ENCODE measurements at regions not wholly inside any gene's neighbourhood (a gene's known extent, or its start where the extent isn't known, plus 50 kb on each side); places are given as distances from the start of the nearest gene placed in this dataset.
"Not testable (repeated sequence)": the region's sequence is repeated elsewhere in the genome, so short reads cannot be mapped to it uniquely, and the experiment has no call there.

- peak; percentile 36 for DNase-seq
Measured at GRCh38 chr4:123603165-123603564, 206.6 kb downstream of the SPRY1 start.

DNA sequence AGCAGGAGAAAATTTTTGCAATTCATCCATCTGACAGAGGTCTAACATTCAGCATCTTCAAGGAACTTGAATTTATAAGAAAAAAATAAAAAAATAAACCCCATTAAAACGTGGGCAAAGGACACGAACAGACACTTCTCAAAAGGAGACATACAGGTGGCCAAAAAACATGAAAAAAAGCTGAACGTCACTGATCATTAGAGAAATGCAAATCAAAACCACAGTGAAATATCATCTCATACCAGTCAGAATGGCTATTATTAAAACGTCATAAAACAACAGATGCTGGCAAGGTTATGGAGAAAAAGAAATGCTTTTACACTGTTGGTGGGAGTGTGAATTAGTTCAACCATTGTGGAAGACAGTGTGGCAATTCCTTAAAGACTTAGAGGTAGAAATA is 209.2 kb downstream of the SPRY1 start:
- not testable (repeated sequence) for DNase-seq

GRCh38 chr4:123606336-123606735 is 209.7 kb downstream of the SPRY1 start:
- no peak for DNase-seq

DNA sequence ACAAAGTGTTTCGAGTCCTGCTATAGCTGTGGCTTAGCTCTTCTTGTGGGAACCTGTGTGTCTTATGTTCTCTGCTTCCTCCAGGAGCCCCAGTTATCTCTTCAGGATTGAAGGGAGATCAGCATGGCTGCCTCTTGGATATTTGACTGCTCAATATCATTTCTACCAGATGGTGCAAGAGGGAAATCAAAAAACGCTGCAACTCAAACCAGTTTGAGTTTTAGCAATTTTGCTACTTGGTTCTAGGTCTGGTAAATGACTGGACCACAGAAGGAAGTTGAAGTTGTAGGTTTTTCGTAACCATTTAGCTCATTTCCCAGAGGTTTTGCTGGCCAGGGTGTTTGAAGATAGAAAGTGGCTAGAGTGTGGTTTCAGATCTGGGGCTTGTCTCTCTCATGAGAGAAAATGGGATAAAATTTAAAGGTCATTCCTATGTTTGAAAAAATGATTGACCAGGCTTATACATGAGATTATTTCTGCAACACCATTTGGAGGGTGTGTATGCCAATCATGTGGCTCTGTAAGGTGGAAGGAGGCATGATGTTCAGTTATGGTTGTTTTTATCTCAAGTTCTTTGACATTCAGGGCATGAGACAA is 210.4 kb downstream of the SPRY1 start:
- DNase-seq: no peak

- DNase-seq: no peak
Measured at GRCh38 chr4:123609829-123610228, 213.2 kb downstream of the SPRY1 start.

GRCh38 chr4:123613586-123614344 is 217.2 kb downstream of the SPRY1 start:
- DNase-seq: no peak

DNA sequence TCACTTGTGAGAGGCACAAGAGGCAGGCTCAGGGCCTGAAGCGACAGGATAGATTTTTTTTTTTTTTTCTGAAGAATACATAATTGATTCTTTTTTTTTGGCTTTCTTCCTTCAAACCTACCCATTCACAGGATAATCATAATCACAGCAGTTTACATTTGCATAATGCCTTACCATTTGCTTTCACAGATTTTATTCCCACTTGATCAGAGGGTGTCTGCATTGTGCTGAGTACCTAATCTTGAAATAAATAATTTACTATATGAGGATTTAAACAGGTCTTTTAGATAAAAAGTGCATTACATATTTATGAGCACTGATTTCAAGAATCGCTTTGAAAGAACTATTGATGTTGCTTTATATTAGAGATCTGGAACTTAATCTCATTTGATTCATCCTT is 219.3 kb downstream of the SPRY1 start:
- DNase-seq: no peak

DNA sequence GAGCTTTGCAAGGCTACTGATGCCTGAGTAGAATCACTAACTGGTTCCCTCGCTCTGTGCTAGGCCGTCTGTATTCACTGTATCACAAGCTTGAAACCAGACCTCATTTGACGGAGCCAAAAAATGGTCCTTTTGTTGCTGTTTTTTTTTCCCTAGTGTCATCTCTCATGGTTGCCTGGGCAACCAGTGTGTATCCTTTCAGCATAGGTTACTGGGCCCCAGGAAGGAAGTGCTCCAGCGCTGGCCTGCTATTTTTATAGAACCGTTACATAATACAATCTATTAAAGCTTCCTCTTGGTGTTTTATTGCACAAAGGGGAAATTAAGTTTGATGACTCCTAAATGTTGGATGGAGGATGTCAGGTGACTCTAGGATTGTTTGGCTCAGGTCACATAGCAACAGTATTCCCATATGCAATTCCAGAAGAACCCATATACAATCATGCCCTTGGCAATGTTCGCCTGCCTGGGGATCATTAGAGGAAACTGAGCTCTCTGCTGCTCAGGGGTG is 220.4 kb downstream of the SPRY1 start:
- no peak for DNase-seq

DNA sequence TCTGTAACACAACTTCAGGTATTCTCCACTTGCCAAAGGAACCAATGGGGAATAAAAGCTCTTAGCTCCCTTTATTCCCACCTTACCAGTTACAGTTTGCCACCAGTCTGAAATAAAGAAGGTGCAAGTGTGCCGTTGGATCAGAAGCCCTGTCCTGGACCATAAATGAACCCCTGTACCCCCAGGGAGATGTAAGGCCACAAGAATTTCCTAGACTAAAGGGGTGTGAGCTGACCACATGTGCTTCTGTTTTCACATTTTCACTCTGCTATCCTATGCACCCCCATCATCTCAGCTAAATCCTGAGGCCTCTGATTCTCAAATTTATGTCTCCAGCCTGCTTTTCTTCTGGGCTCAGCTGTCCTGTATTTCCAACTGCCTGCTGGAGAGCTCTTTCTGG is 221.2 kb downstream of the SPRY1 start:
- DNase-seq: no peak

DNA sequence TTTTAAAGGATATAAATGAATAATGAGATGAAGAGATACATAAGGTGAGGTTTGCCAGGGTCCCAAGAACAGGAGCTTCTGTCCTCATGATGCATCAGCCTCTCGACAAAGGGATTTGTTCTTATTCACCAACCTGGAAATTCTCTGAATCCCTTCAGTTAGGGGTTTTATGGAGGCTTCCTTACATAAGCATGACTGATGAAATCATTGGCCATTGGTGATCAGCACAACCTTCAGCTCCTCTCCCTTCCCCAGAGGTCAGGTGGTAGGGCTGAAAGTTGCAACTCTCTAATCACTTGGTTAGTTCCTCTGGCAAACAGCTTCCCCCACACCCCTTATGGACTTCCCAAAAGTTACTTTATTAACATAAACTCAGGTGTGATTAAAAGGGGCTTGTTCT is 222.0 kb downstream of the SPRY1 start:
- DNase-seq: no peak

- no peak for DNase-seq
Measured at GRCh38 chr4:123619326-123619725, 222.7 kb downstream of the SPRY1 start.

GRCh38 chr4:123619895-123620294 is 223.3 kb downstream of the SPRY1 start:
- DNase-seq: no peak

DNA sequence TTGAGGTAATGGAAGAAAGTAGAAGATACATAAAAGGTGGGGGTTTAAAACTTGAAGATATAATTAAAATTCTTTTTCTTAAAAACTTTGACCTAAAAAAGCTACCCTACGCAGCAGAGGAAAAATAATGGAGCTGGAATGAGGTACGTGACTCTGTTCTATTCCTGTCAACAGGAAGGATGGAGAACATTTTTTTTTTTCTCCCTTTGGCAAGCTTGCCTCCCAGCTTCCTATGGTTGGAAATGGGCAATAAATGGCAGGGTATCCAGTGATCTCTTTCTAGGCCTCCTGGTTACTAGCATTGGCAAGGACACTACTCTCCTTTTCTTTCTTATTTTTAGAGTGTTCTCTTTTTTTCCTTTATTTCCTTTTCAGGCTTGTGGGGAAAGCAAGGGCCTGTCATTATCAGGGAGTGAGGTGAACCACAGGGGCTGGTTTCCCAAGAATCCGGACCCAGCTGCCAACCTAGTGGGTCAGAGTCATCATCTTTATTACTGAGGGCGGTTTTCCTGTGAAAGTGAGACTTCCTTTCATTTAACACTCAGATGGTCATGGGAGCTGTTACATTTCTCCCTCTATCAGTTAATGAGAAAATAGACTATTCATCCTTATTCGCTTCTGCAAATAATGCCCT is 224.6 kb downstream of the SPRY1 start:
- peak; percentile 37 for DNase-seq

DNA sequence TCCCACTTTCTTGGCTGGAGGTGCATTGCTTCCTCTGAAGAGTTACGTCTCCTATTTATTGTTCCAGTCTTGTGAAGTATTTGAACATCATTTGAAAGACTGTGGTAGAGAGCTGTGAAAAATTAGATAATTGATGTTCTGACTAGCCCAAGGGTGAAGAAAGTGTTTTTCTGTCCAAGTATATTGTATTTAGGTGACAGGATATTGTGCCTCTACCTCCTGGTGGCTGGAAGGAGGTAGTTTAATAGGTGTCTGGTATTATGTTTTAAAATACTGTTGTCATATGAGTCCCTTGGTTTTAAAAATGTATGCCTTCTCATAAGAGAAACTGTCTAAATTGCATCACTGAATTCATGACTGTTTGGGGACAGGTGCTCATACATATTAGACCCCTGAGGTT is 226.0 kb downstream of the SPRY1 start:
- DNase-seq: no peak

- no peak for DNase-seq
Measured at GRCh38 chr4:123623611-123624010, 227.0 kb downstream of the SPRY1 start.

DNA sequence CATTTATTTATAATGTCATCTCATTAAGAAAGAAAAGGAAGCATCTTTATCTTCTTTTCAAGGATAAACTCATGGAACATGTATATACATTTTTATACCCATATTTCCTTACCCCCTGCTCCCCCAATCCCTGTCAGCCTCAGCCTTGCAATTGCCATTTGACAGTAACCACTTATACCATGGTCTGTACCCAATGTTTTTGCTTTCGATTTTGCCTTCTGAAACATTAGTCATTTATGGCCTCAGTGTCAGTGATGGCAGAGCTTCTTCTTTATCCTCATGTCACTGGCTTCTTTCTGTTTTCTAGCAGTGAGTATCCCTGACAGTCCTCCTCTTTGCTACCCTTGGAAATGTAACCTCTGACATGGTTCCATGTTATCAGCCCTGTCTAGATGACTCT is 228.4 kb downstream of the SPRY1 start:
- DNase-seq: no peak

- no peak for DNase-seq
Measured at GRCh38 chr4:123628288-123628687, 231.7 kb downstream of the SPRY1 start.

DNA sequence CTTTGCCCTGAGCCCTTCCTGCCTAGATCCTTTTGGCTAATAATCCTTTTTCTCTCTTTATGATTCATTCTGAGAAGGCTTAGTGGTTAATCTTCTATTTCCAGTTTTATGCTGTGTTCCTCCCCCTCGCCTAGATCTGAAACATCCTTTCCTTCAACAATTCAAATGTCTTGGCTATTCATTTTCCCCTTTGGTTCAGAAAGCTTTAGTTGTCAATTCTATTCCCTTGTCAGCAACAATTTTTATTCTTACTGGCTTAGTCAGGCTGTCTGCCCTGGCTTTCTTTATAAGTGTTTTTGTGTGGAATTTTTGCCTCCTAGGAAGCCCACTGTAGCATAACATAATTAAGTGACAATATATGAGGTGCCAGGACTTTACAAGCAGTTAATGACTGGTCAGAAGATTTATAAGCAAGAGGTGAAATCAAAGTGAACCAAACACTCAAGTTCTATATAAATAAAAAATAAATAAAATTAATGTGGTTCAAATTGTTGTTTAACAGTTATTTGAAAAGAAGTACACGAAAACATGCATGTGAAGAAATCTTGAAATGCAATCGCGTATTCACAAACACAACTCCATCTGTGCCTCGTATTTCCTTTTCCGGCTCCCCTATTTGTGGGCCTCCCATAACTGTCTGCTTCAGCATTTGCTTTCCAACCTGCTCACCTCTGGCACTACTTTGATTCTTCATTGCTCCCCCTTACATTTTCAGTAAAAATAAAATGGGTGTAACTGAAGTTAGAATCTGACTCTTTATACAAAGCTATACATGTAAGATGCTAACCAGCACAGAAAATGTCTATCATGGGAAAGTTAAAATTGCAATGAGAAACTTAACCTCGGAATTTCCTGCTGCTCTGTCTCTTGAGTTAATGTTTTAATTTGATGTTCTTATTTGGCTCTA is 235.4 kb downstream of the SPRY1 start:
- DNase-seq: peak; percentile 23

- no peak for DNase-seq
Measured at GRCh38 chr4:123632693-123633030, 236.1 kb downstream of the SPRY1 start.

GRCh38 chr4:123638834-123639233 is 242.2 kb downstream of the SPRY1 start:
- no peak for DNase-seq

- DNase-seq: peak; percentile 42
Measured at GRCh38 chr4:123640271-123640670, 243.7 kb downstream of the SPRY1 start.

GRCh38 chr4:123640824-123641223 is 244.2 kb downstream of the SPRY1 start:
- DNase-seq: no peak

DNA sequence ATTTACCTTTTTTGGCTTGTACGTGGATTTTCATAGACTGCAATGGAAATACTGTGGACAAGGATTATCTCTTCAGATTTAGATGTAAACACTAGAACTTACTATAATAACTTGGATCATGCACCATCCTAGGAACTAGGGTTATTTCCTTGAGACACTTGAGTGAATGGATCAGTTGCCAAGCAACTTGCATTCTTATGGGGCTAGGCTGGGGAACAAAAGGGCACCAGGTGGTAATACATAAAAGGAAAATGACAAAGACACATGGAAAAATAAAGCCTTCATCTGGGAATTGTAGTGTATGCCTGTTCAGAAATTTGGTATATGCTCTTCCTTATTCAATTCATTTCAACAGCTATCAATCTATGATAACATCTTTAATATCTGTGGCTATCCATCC is 247.1 kb downstream of the SPRY1 start:
- DNase-seq: no peak

Data from NCI-H226 (cell line).